HG03460 (cell line): ENCODE measurements at regions not wholly inside any gene's neighbourhood (a gene's known extent, or its start where the extent isn't known, plus 50 kb on each side); places are given as distances from the start of the nearest gene placed in this dataset.
"Not testable (repeated sequence)": the region's sequence is repeated elsewhere in the genome, so short reads cannot be mapped to it uniquely, and the experiment has no call there.

Source experiments
- ATAC-seq: cut with Tn5 transposase; IDR thresholded peaks from one replicate; pipeline ENCODE4 v1.9.1; 2021; ENCODE audit not compliant: unreplicated experiment

GRCh38 chr16:59487067-59487466 lies 753.0 kb upstream of the GOT2 start:
- ATAC-seq, result no peak

- no peak for ATAC-seq
Measured at GRCh38 chr16:59484833-59485516, 750.9 kb upstream of the GOT2 start.

- ATAC-seq, result no peak
Measured at GRCh38 chr16:59478838-59479237, 744.7 kb upstream of the GOT2 start.

- ATAC-seq, result no peak
Measured at GRCh38 chr16:59470556-59470955, 736.4 kb upstream of the GOT2 start.

- ATAC-seq, result no peak
Measured at GRCh38 chr16:59469266-59469665, 735.1 kb upstream of the GOT2 start.

GRCh38 chr16:59463776-59464175 lies 729.7 kb upstream of the GOT2 start:
- ATAC-seq, result no peak

- ATAC-seq, result no peak
Measured at GRCh38 chr16:59459806-59460205, 725.7 kb upstream of the GOT2 start.

GRCh38 chr16:59455497-59455896 lies 721.4 kb upstream of the GOT2 start:
- no peak for ATAC-seq

GRCh38 chr16:59450513-59450912 lies 716.4 kb upstream of the GOT2 start:
- ATAC-seq, result not testable (repeated sequence)

- ATAC-seq, result no peak
Measured at GRCh38 chr16:59440502-59440901, 706.4 kb upstream of the GOT2 start.

GRCh38 chr16:59432896-59433295 lies 698.8 kb upstream of the GOT2 start:
- no peak for ATAC-seq

GRCh38 chr16:59432276-59432675 lies 698.2 kb upstream of the GOT2 start:
- ATAC-seq, result no peak

- no peak for ATAC-seq
Measured at GRCh38 chr16:59424714-59425273, 690.7 kb upstream of the GOT2 start.

- no peak for ATAC-seq
Measured at GRCh38 chr16:59411961-59412841, 678.1 kb upstream of the GOT2 start.

- ATAC-seq, result no peak
Measured at GRCh38 chr16:59410451-59410850, 676.3 kb upstream of the GOT2 start.

- ATAC-seq, result no peak
Measured at GRCh38 chr16:59405802-59406201, 671.7 kb upstream of the GOT2 start.

GRCh38 chr16:59404509-59404908 lies 670.4 kb upstream of the GOT2 start:
- ATAC-seq, result no peak

GRCh38 chr16:59400830-59401229 lies 666.7 kb upstream of the GOT2 start:
- no peak for ATAC-seq

- no peak for ATAC-seq
Measured at GRCh38 chr16:59397638-59398037, 663.5 kb upstream of the GOT2 start.

GRCh38 chr16:59394526-59394925 lies 660.4 kb upstream of the GOT2 start:
- ATAC-seq, result no peak

GRCh38 chr16:59392911-59393310 lies 658.8 kb upstream of the GOT2 start:
- ATAC-seq, result no peak
